GM21786 (cell line): ENCODE measurements at regions not wholly inside any gene's neighbourhood (a gene's known extent, or its start where the extent isn't known, plus 50 kb on each side); places are given as distances from the start of the nearest gene placed in this dataset.
"Not testable (repeated sequence)": the region's sequence is repeated elsewhere in the genome, so short reads cannot be mapped to it uniquely, and the experiment has no call there.

ENCODE experiments used
- ATAC-seq: cut with Tn5 transposase; IDR thresholded peaks from one replicate; pipeline ENCODE4 v1.9.1; 2021; ENCODE audit not compliant: unreplicated experiment

GRCh38 chr12:46550266-46550879 lies 177.8 kb upstream of the SLC38A2 start:
- no peak for ATAC-seq

DNA sequence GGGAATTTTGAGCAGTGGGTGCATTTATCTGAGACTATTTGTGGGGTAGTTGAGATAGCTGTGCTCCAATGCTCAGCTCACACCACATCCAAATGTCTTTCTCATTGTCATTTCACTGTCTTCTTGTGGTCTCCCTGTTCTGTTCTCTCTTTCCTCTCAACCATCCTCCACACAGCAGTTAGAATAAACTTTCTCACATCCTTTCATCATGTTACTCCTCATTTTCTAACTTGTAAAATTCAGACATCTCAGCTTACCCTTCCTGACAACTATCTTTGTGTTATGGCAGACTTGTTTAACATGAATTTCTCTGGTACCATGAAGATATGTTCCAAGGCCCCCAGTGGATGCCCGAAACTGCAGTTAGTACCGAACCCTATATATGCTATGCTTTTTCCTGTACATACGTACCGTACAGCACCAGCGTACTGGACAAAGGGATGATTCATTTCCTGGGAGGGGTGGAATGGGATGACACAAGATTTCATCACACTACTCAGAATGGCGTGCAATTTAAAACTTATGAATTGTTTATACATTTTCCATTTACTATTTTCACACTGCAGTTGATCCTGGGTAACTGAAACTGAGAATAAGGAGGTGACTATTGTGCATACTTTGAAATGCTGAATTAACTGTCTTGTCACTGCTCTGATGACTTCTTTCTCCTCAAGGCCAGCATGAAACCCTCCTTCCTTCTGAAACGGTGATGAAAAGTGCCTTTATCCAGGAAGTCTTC lies 177.1 kb upstream of the SLC38A2 start:
- no peak for ATAC-seq

DNA sequence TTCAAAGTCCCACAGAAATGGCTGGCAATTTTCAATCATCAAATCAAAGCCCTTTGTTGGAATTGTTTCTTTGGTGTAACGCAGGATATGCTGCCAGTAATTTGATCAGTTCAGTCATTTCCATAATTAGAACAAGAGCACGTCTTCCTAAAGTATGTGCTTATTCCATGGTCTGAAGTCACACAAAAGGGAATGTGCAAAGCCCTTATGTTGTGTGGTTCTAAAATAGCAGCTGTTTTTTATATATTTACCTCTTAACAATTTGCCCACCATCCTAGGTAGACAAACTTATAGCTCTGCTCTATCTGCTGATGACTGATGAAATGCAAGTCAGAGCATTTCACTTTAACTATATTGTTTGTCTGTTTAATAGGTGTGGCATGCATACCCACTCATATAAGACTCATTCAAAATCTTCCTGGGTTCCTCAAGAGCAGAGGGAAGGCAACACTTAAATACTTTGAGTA lies 176.1 kb upstream of the SLC38A2 start:
- no peak for ATAC-seq

- no peak for ATAC-seq
These were observed 175.1 kb upstream of the SLC38A2 start for GRCh38 chr12:46547421-46548354.

DNA sequence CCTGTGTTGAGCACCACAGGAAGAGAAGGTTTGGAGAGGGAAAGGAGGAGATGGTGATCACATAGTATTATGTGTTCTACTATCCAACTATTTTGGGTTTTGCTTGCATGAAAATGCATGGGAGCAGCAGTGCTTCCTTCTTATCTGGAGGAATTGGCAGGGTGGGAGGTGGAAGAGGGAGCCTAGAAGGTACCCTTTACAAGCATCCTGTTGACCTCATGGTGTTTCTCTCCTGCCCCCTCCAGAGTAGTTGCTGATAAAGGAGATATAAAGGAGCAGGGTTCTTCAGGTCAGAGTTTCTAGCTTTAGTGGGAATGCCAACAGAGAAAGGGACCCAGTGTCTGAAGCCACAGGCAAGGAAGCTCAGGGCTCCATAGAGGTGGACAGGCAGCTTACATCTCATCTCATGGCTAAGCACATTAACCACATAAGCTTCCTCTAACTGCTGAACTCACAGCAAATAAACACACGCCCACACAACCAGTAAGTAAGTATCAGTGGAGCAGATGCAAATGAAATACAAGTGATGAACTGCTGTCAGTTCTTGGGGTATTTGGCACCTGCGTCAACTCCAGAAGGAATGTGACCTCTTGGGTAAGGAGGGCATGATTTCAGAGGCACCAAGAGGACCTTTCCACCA lies 174.2 kb upstream of the SLC38A2 start:
- ATAC-seq, result peak; percentile 85

DNA sequence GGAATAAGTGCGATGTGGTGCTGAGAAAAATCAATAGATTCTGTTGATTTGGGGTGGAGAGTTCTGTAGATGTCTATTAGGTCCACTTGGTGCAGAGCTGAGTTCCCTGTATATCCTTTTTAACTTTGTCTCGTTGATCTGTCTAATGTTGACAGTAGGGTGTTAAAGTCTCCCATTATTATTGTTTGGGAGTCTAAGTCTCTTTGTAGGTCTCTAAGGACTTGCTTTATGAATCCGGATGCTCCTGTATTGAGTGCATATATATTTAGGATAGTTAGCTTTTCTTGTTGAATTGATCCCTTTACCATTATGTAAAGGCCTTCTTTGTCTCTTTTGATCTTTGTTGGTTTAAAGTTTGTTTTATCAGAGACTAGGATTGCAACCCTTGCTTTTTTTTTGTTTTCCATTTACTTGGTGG lies 170.8 kb upstream of the SLC38A2 start:
- ATAC-seq, result not testable (repeated sequence)

- no peak for ATAC-seq
These were observed 166.4 kb upstream of the SLC38A2 start for GRCh38 chr12:46538976-46539375.

DNA sequence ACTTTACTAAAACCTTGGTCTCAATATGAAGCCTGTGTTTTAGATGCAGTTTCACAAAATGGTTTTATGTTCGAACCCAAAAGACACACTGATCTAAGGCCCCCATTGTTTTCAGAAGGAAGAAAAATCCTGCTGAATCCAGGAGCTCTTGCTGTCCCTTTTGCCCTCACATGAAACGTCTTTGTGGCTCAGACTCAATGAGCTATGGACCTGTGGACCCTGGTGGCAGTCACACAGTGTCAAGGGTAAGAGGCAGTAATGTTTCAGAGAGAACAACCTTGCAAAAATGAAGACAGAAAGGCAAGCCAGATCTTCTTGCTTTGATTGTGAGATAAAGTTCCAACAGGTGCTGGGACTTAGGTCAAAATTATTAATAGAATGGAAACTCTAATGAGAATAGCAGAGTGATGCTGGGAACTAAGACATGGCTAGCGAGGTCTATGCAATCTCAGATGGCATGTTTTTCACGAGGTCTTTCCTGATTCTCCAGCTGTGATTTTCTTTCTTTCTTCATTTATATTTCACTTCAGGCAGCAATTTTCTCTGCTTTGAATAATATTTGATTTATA lies 164.9 kb upstream of the SLC38A2 start:
- ATAC-seq, result no peak

DNA sequence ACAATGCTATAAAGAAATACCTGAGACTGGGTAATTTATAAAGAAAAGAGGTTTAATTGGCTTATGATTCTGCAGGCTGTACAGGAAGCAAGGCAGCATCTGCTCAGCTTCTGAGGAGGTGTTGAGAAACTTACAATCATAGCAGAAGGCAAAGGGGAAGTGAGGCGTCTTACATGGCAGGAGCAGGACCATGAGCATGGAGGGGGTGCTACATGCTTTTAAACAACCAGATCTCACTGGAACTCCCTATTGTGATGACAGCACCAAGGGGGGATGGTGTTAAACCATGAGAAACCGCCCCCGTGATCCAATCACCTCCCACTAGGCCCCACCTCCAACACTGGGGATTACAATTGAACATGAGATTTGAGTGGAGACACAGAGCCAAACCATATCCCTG lies 163.7 kb upstream of the SLC38A2 start:
- not testable (repeated sequence) for ATAC-seq

GRCh38 chr12:46535907-46536306 lies 163.3 kb upstream of the SLC38A2 start:
- no peak for ATAC-seq

GRCh38 chr12:46535376-46535775 lies 162.8 kb upstream of the SLC38A2 start:
- no peak for ATAC-seq

GRCh38 chr12:46534327-46534840 lies 161.8 kb upstream of the SLC38A2 start:
- no peak for ATAC-seq

DNA sequence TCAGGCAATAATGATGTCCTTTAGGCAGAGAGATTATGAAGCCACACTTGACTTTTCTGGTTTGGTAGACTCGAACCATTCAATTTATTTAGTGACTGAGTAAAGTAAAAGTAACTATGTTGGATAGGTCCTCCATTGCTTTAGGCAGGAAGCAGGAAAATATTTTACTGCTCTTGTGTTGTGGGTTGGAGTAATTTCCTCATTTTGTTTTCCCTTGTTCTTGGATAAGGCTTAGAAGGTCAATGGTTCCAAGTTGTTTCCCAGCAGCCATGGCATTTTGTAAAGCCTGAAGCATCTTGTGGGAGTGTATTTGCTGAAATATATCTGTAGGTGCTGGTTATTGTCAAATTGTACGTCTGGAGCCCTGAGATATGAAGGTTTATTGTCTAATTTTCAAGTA lies 161.2 kb upstream of the SLC38A2 start:
- no peak for ATAC-seq

- no peak for ATAC-seq
These were observed 159.2 kb upstream of the SLC38A2 start for GRCh38 chr12:46531804-46532203.

DNA sequence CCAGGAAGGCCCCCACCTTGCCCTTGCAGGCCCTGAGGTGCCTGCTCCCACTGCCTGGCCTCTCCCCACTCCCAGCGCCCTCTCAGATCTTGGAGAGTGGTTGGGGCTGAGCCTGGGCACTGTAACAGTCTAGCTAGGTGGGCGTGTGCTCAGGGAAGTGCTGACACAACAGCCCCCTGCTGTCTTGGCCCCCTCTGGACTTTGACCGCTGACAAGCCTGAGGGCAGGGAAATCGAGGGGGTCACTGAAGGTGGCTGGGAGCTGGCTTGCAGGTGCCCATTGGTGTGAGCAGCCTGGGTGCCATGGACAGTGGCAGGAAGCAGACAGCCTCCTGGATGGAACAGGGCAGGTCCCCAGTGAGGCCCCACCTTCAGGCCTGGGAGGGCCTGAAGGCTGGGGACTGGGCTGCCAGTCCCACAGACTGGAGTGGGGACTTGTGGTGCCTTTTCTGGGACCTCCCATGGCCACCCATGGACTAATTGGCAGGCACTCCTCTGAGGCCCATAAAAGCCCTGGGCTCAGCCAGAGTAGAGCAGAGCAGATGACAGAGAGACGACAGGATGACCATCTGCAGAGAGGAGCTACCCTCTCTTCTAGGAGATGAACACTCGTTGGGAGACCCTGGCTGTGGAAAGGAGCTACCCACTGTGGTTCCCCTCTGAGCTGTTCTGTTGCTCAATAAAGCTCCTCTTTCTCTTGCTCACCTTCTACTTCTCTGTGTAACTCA lies 158.6 kb upstream of the SLC38A2 start:
- no peak for ATAC-seq

- ATAC-seq, result no peak
These were observed 157.9 kb upstream of the SLC38A2 start for GRCh38 chr12:46530373-46531056.

GRCh38 chr12:46526233-46526632 lies 153.7 kb upstream of the SLC38A2 start:
- no peak for ATAC-seq

DNA sequence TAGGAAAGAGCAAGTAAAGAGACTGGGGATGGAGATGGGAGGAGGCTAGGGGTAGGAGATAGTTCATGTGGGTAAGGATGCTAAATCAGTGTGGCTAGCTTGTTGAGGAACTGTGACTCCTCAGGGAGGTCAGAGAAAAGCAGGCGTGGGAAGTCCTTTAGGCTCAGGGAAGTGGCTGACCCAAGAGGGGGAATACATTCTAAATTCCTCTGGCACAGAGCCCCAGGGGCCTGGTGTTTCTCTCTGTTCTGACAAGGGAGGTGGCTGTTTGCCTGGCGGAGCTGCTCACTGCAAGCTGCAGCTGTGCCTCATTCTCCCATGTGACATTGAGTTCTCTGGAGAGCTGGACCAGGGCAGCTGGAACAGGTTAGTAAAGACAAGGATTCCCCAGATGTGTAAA lies 152.2 kb upstream of the SLC38A2 start:
- ATAC-seq, result no peak
